GM19395 (cell line): ENCODE measurements at regions not wholly inside any gene's neighbourhood (a gene's known extent, or its start where the extent isn't known, plus 50 kb on each side); places are given as distances from the start of the nearest gene placed in this dataset.
"Not testable (repeated sequence)": the region's sequence is repeated elsewhere in the genome, so short reads cannot be mapped to it uniquely, and the experiment has no call there.

Source experiments
- ATAC-seq: cut with Tn5 transposase; IDR thresholded peaks from one replicate; pipeline ENCODE4 v1.9.1; 2021; ENCODE audit warnings: mild to moderate bottlenecking, moderate library complexity; ENCODE audit not compliant: unreplicated experiment

- ATAC-seq = no peak
Measured at GRCh38 chr3:56927855-56928254, 126.1 kb upstream of the ARHGEF3 start.

- ATAC-seq = no peak
Measured at GRCh38 chr3:56926947-56927282, 125.2 kb upstream of the ARHGEF3 start.

- no peak for ATAC-seq
Measured at GRCh38 chr3:56926243-56926946, 124.6 kb upstream of the ARHGEF3 start.

- not testable (repeated sequence) for ATAC-seq
Measured at GRCh38 chr3:56924700-56925099, 123.0 kb upstream of the ARHGEF3 start.

GRCh38 chr3:56923526-56924224, 121.9 kb upstream of the ARHGEF3 start:
- no peak for ATAC-seq

- ATAC-seq = no peak
Measured at GRCh38 chr3:56921573-56922453, 120.1 kb upstream of the ARHGEF3 start.

- no peak for ATAC-seq
Measured at GRCh38 chr3:56919797-56920195, 118.0 kb upstream of the ARHGEF3 start.

- no peak for ATAC-seq
Measured at GRCh38 chr3:56919137-56919796, 117.5 kb upstream of the ARHGEF3 start.

GRCh38 chr3:56918111-56918568, 116.4 kb upstream of the ARHGEF3 start:
- peak; percentile 57 for ATAC-seq

GRCh38 chr3:56917361-56918110, 115.8 kb upstream of the ARHGEF3 start:
- peak; percentile 66 for ATAC-seq

GRCh38 chr3:56916716-56917360, 115.1 kb upstream of the ARHGEF3 start:
- ATAC-seq = no peak

GRCh38 chr3:56915966-56916586, 114.3 kb upstream of the ARHGEF3 start:
- peak; percentile 60 for ATAC-seq

- ATAC-seq = no peak
Measured at GRCh38 chr3:56914646-56915045, 112.9 kb upstream of the ARHGEF3 start.

- ATAC-seq = no peak
Measured at GRCh38 chr3:56911363-56911762, 109.6 kb upstream of the ARHGEF3 start.

GRCh38 chr3:56909349-56909748, 107.6 kb upstream of the ARHGEF3 start:
- ATAC-seq = no peak

GRCh38 chr3:56908004-56908403, 106.3 kb upstream of the ARHGEF3 start:
- no peak for ATAC-seq

- no peak for ATAC-seq
Measured at GRCh38 chr3:56904552-56905215, 102.9 kb upstream of the ARHGEF3 start.

GRCh38 chr3:56903231-56903782, 101.6 kb upstream of the ARHGEF3 start:
- ATAC-seq = no peak
